ENCODE measurements at regions not wholly inside any gene's neighbourhood (a gene's known extent, or its start where the extent isn't known, plus 50 kb on each side); places are given as distances from the start of the nearest gene placed in this dataset.

- H3K4me1 ChIP-seq (ENCODE audit: control insufficient read depth in 1 of 2, insufficient read depth in 2 of 2, low read length in 2 of 2): no peaks in the 10 kb centered on the region
- WGBS, 2 donors: 9 to 13% methylated on average over 9 of the region's 9 CpGs
- DNase-seq: peak; percentile 80 to 90
- H3K9me3 ChIP-seq (ENCODE audit: control insufficient read depth, low read length): no peaks in the 10 kb centered on the region
- no peaks in the 10 kb centered on the region for H3K27me3 ChIP-seq (ENCODE audit: control insufficient read depth in 1 of 2, insufficient read depth in 2 of 2, low read length in 1 of 2)
- H3K36me3 ChIP-seq (ENCODE audit: control insufficient read depth in 1 of 2, insufficient read depth in 2 of 2, low read length in 1 of 2): no peaks in the 10 kb centered on the region
- ATAC-seq (ENCODE audit: low FRiP score): peak; percentile 84
- intact Hi-C loops (cut with DNase I): no loop called here
- H3K27ac ChIP-seq (ENCODE audit: low read depth in 1 of 2, low read length in 2 of 2): peak overlapping the region; percentile 17 to 67
- no peak overlapping the region for H3K4me3 ChIP-seq (ENCODE audit: low read length in 2 of 2)
These were observed 157.3 kb upstream of the SMAD3 start for GRCh38 chr15:66907826-66908743.

- Histone ChIP-seq H3K27me3 (ENCODE audit: control insufficient read depth in 1 of 2, insufficient read depth in 2 of 2, low read length in 1 of 2) (no peaks in the 10 kb centered on the region), H3K4me1 (ENCODE audit: control insufficient read depth in 1 of 2, insufficient read depth in 2 of 2, low read length in 2 of 2) (no peaks in the 10 kb centered on the region), H3K27ac (ENCODE audit: low read depth in 1 of 2, low read length in 2 of 2) (peak overlapping the region; percentile 17 to 67), H3K36me3 (ENCODE audit: control insufficient read depth in 1 of 2, insufficient read depth in 2 of 2, low read length in 1 of 2) (no peaks in the 10 kb centered on the region), H3K9me3 (ENCODE audit: control insufficient read depth, low read length) (no peaks in the 10 kb centered on the region), H3K4me3 (ENCODE audit: low read length in 2 of 2) (no peak overlapping the region)
- 46 to 60% methylated on average over 2 of the region's 2 CpGs for WGBS, 2 donors
- DNase-seq (no peak), ATAC-seq (ENCODE audit: low FRiP score) (no peak)
- intact Hi-C loops (cut with DNase I): no loop called here
These were observed 156.7 kb upstream of the SMAD3 start for GRCh38 chr15:66908744-66909095.

GRCh38 chr15:66909381-66909890, 156.0 kb upstream of the SMAD3 start:
- H3K4me1 ChIP-seq (ENCODE audit: control insufficient read depth in 1 of 2, insufficient read depth in 2 of 2, low read length in 2 of 2): no peaks in the 10 kb centered on the region
- ATAC-seq (ENCODE audit: low FRiP score) (no peak), DNase-seq (no peak)
- H3K4me3 ChIP-seq (ENCODE audit: low read length in 2 of 2): no peak overlapping the region
- H3K27me3 ChIP-seq (ENCODE audit: control insufficient read depth in 1 of 2, insufficient read depth in 2 of 2, low read length in 1 of 2): no peaks in the 10 kb centered on the region
- intact Hi-C loops (cut with DNase I): no loop called here
- H3K36me3 ChIP-seq (ENCODE audit: control insufficient read depth in 1 of 2, insufficient read depth in 2 of 2, low read length in 1 of 2): no peaks in the 10 kb centered on the region
- no peak overlapping the region for H3K27ac ChIP-seq (ENCODE audit: low read depth in 1 of 2, low read length in 2 of 2)
- WGBS, 2 donors: 92 to 96% methylated on average over 7 of the region's 7 CpGs
- no peaks in the 10 kb centered on the region for H3K9me3 ChIP-seq (ENCODE audit: control insufficient read depth, low read length)

GRCh38 chr15:66911131-66911700, 154.2 kb upstream of the SMAD3 start:
- H3K4me3 ChIP-seq (ENCODE audit: low read length in 2 of 2): no peak overlapping the region

GRCh38 chr15:66912001-66912400, 153.4 kb upstream of the SMAD3 start:
- WGBS, 2 donors: 76 to 80% methylated on average over 7 of the region's 7 CpGs
- intact Hi-C loops (cut with DNase I): no loop called here
- ATAC-seq (ENCODE audit: low FRiP score): no peak
- Histone ChIP-seq H3K4me1 (ENCODE audit: control insufficient read depth in 1 of 2, insufficient read depth in 2 of 2, low read length in 2 of 2) (no peaks in the 10 kb centered on the region), H3K27me3 (ENCODE audit: control insufficient read depth in 1 of 2, insufficient read depth in 2 of 2, low read length in 1 of 2) (no peaks in the 10 kb centered on the region), H3K4me3 (ENCODE audit: low read length in 2 of 2) (no peak overlapping the region), H3K36me3 (ENCODE audit: control insufficient read depth in 1 of 2, insufficient read depth in 2 of 2, low read length in 1 of 2) (no peaks in the 10 kb centered on the region), H3K27ac (ENCODE audit: low read depth in 1 of 2, low read length in 2 of 2) (no peak overlapping the region), H3K9me3 (ENCODE audit: control insufficient read depth, low read length) (no peaks in the 10 kb centered on the region)
- DNase-seq: no peak

More at GRCh38 chr15:66911131-66911700, 154.2 kb upstream of the SMAD3 start:
- DNase-seq (no peak), ATAC-seq (ENCODE audit: low FRiP score) (no peak)
- Histone ChIP-seq H3K36me3 (ENCODE audit: control insufficient read depth in 1 of 2, insufficient read depth in 2 of 2, low read length in 1 of 2) (no peaks in the 10 kb centered on the region), H3K27ac (ENCODE audit: low read depth in 1 of 2, low read length in 2 of 2) (no peak overlapping the region), H3K27me3 (ENCODE audit: control insufficient read depth in 1 of 2, insufficient read depth in 2 of 2, low read length in 1 of 2) (no peaks in the 10 kb centered on the region), H3K9me3 (ENCODE audit: control insufficient read depth, low read length) (no peaks in the 10 kb centered on the region), H3K4me1 (ENCODE audit: control insufficient read depth in 1 of 2, insufficient read depth in 2 of 2, low read length in 2 of 2) (no peaks in the 10 kb centered on the region)
- 95 to 97% methylated on average over 13 of the region's 13 CpGs for WGBS, 2 donors
- intact Hi-C loops (cut with DNase I): no loop called here

- Histone ChIP-seq H3K27ac (ENCODE audit: low read depth in 1 of 2, low read length in 2 of 2) (no peak overlapping the region), H3K9me3 (ENCODE audit: control insufficient read depth, low read length) (no peaks in the 10 kb centered on the region), H3K27me3 (ENCODE audit: control insufficient read depth in 1 of 2, insufficient read depth in 2 of 2, low read length in 1 of 2) (no peaks in the 10 kb centered on the region), H3K36me3 (ENCODE audit: control insufficient read depth in 1 of 2, insufficient read depth in 2 of 2, low read length in 1 of 2) (no peaks in the 10 kb centered on the region), H3K4me3 (ENCODE audit: low read length in 2 of 2) (no peak overlapping the region), H3K4me1 (ENCODE audit: control insufficient read depth in 1 of 2, insufficient read depth in 2 of 2, low read length in 2 of 2) (no peaks in the 10 kb centered on the region)
- WGBS, 2 donors: 91 to 94% methylated on average over 7 of the region's 7 CpGs
- no peak for DNase-seq
- ATAC-seq (ENCODE audit: low FRiP score): no peak
- intact Hi-C loops (cut with DNase I): no loop called here
These were observed 153.0 kb upstream of the SMAD3 start for GRCh38 chr15:66912441-66912840.

GRCh38 chr15:66917904-66918448, 147.4 kb upstream of the SMAD3 start:
- H3K9me3 ChIP-seq (ENCODE audit: control insufficient read depth, low read length): no peaks in the 10 kb centered on the region
- DNase-seq: no peak
- WGBS, 2 donors: 96 to 97% methylated on average over 2 of the region's 2 CpGs
- H3K4me1 ChIP-seq (ENCODE audit: control insufficient read depth in 1 of 2, insufficient read depth in 2 of 2, low read length in 2 of 2): peaks cover 0 to 3% of the 10 kb centered on the region in 2 donors
- H3K36me3 ChIP-seq (ENCODE audit: control insufficient read depth in 1 of 2, insufficient read depth in 2 of 2, low read length in 1 of 2): no peaks in the 10 kb centered on the region
- no peak overlapping the region for H3K27ac ChIP-seq (ENCODE audit: low read depth in 1 of 2, low read length in 2 of 2)
- H3K27me3 ChIP-seq (ENCODE audit: control insufficient read depth in 1 of 2, insufficient read depth in 2 of 2, low read length in 1 of 2): no peaks in the 10 kb centered on the region
- H3K4me3 ChIP-seq (ENCODE audit: low read length in 2 of 2): no peak overlapping the region
- intact Hi-C loops (cut with DNase I): no loop called here
- ATAC-seq (ENCODE audit: low FRiP score): no peak

GRCh38 chr15:66919421-66919820, 146.0 kb upstream of the SMAD3 start:
- H3K9me3 ChIP-seq (ENCODE audit: control insufficient read depth, low read length): no peaks in the 10 kb centered on the region
- no peaks in the 10 kb centered on the region for H3K36me3 ChIP-seq (ENCODE audit: control insufficient read depth in 1 of 2, insufficient read depth in 2 of 2, low read length in 1 of 2)
- 78 to 79% methylated on average over 8 of the region's 8 CpGs for WGBS, 2 donors
- ATAC-seq (ENCODE audit: low FRiP score) (no peak), DNase-seq (no peak)
- H3K4me3 ChIP-seq (ENCODE audit: low read length in 2 of 2): no peak overlapping the region
- intact Hi-C loops (cut with DNase I): no loop called here
- no peaks in the 10 kb centered on the region for H3K27me3 ChIP-seq (ENCODE audit: control insufficient read depth in 1 of 2, insufficient read depth in 2 of 2, low read length in 1 of 2)
- no peak overlapping the region for H3K27ac ChIP-seq (ENCODE audit: low read depth in 1 of 2, low read length in 2 of 2)
- peaks cover 0 to 3% of the 10 kb centered on the region in 2 donors for H3K4me1 ChIP-seq (ENCODE audit: control insufficient read depth in 1 of 2, insufficient read depth in 2 of 2, low read length in 2 of 2)

Data from aorta (tissue), 5 donors.